Esophagus squamous epithelium (tissue), 4 donors: ENCODE measurements at regions not wholly inside any gene's neighbourhood (a gene's known extent, or its start where the extent isn't known, plus 50 kb on each side); places are given as distances from the start of the nearest gene placed in this dataset.

Source experiments
- CTCF ChIP-seq, 6 experiments: fragments of 450-650 bp in 4 of 6; fragments of 200-600 bp in 2 of 6; sonication (generic) in 2 of 6; IDR thresholded peaks; one replicate each; pipeline ENCODE4 v1.5.1; 2016 to 2019; ENCODE audit warnings: antibody characterized with exemption in 6 of 6, mild to moderate bottlenecking in 4 of 6, moderate library complexity in 4 of 6
- POLR2A ChIP-seq, 4 donors: fragments of 450-650 bp; IDR thresholded peaks; one replicate each; pipeline ENCODE4 v1.6.1; 2017; ENCODE audit warnings: antibody characterized with exemption in 4 of 4, mild to moderate bottlenecking in 4 of 4, moderate library complexity in 3 of 4

DNA sequence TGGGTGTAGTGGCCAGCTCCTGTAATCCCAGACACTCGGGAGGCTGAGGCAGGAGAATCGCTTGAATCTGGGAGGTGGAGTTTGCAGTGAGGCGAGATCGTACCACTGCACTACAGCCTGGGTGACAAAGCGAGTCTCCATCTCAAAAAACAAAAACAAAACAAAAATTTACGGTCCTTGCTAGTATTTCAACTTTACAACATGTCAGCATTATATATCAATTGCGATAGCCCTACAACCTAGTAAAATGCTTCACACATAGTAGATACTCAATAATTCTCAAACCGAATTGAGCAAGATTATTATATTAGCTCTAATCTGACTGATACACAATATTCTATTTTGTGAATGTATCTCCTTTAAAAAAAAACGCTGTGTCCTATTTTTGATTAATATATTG lies 1411.0 kb upstream of the WWC1 start:
- TF ChIP-seq CTCF (IDR thresholded peaks at IDR 0.05) (no peak), POLR2A (IDR thresholded peaks at IDR 0.05) (no peak)
